ENCODE measurements at regions not wholly inside any gene's neighbourhood (a gene's known extent, or its start where the extent isn't known, plus 50 kb on each side); places are given as distances from the start of the nearest gene placed in this dataset.

DNA sequence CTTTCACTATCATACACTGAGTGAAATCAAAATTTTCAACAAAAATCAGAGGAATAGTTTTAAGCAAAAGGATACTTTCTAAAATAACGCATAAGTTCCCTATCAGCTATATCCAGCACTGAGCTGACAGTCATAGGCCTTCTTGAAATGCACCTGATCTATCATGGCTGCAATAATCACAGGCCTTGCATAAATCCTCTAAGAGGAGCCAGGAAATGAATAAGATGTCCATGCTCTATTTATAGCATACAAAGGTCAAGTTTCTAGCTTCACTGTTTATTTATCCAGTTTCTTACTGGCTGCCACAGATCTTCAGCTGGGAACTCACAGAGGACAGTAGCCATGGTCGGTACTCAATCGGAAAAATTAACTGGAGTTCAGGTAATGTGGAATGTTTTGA lies 235.9 kb upstream of the DMD start:
- TF ChIP-seq POLR2A (IDR thresholded peaks at IDR 0.05; ENCODE audit: low read depth, low read length) (no peak), POLR2AphosphoS5 (IDR thresholded peaks at IDR 0.05; ENCODE audit: low read depth, low read length) (no peak), TAF1 (IDR thresholded peaks at IDR 0.05; ENCODE audit: low read depth, low read length) (no peak)

All from GM12891 (cell line).